ENCODE measurements at regions not wholly inside any gene's neighbourhood (a gene's known extent, or its start where the extent isn't known, plus 50 kb on each side); places are given as distances from the start of the nearest gene placed in this dataset.
"Not testable (repeated sequence)": the region's sequence is repeated elsewhere in the genome, so short reads cannot be mapped to it uniquely, and the experiment has no call there.

- H3K36me3 Mint-ChIP-seq (ENCODE audit: low read depth) = no peaks in the 10 kb centered on the region
- H3K4me1 Mint-ChIP-seq (ENCODE audit: low read depth) = no peaks in the 10 kb centered on the region
- H3K9me3 Mint-ChIP-seq (ENCODE audit: low read depth) = no peaks in the 10 kb centered on the region
- H3K27ac Mint-ChIP-seq (ENCODE audit: unreplicated experiment) = no peak overlapping the region
- H3K27me3 Mint-ChIP-seq (ENCODE audit: low read depth) = peaks cover 54% of the 10 kb centered on the region
- H3K4me3 Mint-ChIP-seq (ENCODE audit: unreplicated experiment) = no peak overlapping the region
- DNase-seq (ENCODE audit: low spot score) = no peak
- TF ChIP-seq CTCF (IDR thresholded peaks at IDR 0.05) = no peak
Observed at GRCh38 chr15:62249501-62249900, 84.4 kb upstream of the C2CD4B start.

- peaks cover 60% of the 10 kb centered on the region for H3K27me3 Mint-ChIP-seq (ENCODE audit: low read depth)
- no peaks in the 10 kb centered on the region for H3K9me3 Mint-ChIP-seq (ENCODE audit: low read depth)
- no peak for DNase-seq (ENCODE audit: low spot score)
- no peaks in the 10 kb centered on the region for H3K36me3 Mint-ChIP-seq (ENCODE audit: low read depth)
- no peaks in the 10 kb centered on the region for H3K4me1 Mint-ChIP-seq (ENCODE audit: low read depth)
- H3K4me3 Mint-ChIP-seq (ENCODE audit: unreplicated experiment) = no peak overlapping the region
- TF ChIP-seq CTCF (IDR thresholded peaks at IDR 0.05) = no peak
- H3K27ac Mint-ChIP-seq (ENCODE audit: unreplicated experiment) = no peak overlapping the region
Observed at GRCh38 chr15:62250186-62250585, 85.1 kb upstream of the C2CD4B start.

GRCh38 chr15:62250978-62251377, 85.9 kb upstream of the C2CD4B start:
- Mint-ChIP-seq H3K4me1 (ENCODE audit: low read depth) (no peaks in the 10 kb centered on the region), H3K27ac (ENCODE audit: unreplicated experiment) (no peak overlapping the region), H3K36me3 (ENCODE audit: low read depth) (no peaks in the 10 kb centered on the region), H3K4me3 (ENCODE audit: unreplicated experiment) (no peak overlapping the region), H3K27me3 (ENCODE audit: low read depth) (peaks cover 61% of the 10 kb centered on the region), H3K9me3 (ENCODE audit: low read depth) (no peaks in the 10 kb centered on the region)
- no peak for TF ChIP-seq CTCF (IDR thresholded peaks at IDR 0.05)
- DNase-seq (ENCODE audit: low spot score) = no peak

- H3K4me1 Mint-ChIP-seq (ENCODE audit: low read depth) = no peaks in the 10 kb centered on the region
- no peak for DNase-seq (ENCODE audit: low spot score)
- TF ChIP-seq CTCF (IDR thresholded peaks at IDR 0.05) = no peak
- no peaks in the 10 kb centered on the region for H3K36me3 Mint-ChIP-seq (ENCODE audit: low read depth)
- peaks cover 44% of the 10 kb centered on the region for H3K27me3 Mint-ChIP-seq (ENCODE audit: low read depth)
- no peak overlapping the region for H3K4me3 Mint-ChIP-seq (ENCODE audit: unreplicated experiment)
- no peaks in the 10 kb centered on the region for H3K9me3 Mint-ChIP-seq (ENCODE audit: low read depth)
- no peak overlapping the region for H3K27ac Mint-ChIP-seq (ENCODE audit: unreplicated experiment)
Observed at GRCh38 chr15:62253294-62253693, 88.2 kb upstream of the C2CD4B start.

GRCh38 chr15:62254137-62254934, 89.3 kb upstream of the C2CD4B start:
- Mint-ChIP-seq H3K27me3 (ENCODE audit: low read depth) (peaks cover 41% of the 10 kb centered on the region), H3K36me3 (ENCODE audit: low read depth) (no peaks in the 10 kb centered on the region), H3K4me3 (ENCODE audit: unreplicated experiment) (no peak overlapping the region), H3K9me3 (ENCODE audit: low read depth) (no peaks in the 10 kb centered on the region), H3K27ac (ENCODE audit: unreplicated experiment) (no peak overlapping the region), H3K4me1 (ENCODE audit: low read depth) (no peaks in the 10 kb centered on the region)
- no peak for DNase-seq (ENCODE audit: low spot score)
- peak; percentile 83 for TF ChIP-seq CTCF (IDR thresholded peaks at IDR 0.05)

- H3K36me3 Mint-ChIP-seq (ENCODE audit: low read depth); H3K27ac Mint-ChIP-seq (ENCODE audit: unreplicated experiment); H3K4me1 Mint-ChIP-seq (ENCODE audit: low read depth); DNase-seq (ENCODE audit: low spot score); H3K9me3 Mint-ChIP-seq (ENCODE audit: low read depth); H3K4me3 Mint-ChIP-seq (ENCODE audit: unreplicated experiment): not testable (repeated sequence)
- peaks cover 32% of the 10 kb centered on the region for H3K27me3 Mint-ChIP-seq (ENCODE audit: low read depth)
Observed at GRCh38 chr15:62256430-62256829, 91.3 kb upstream of the C2CD4B start.

Data from chondrocyte (in vitro differentiated cells).